GM19238 (cell line): ENCODE measurements at regions not wholly inside any gene's neighbourhood (a gene's known extent, or its start where the extent isn't known, plus 50 kb on each side); places are given as distances from the start of the nearest gene placed in this dataset.
A peak's percentile ranks its signal among the peaks of the same experiment; 100 is the strongest.
"Not testable (repeated sequence)": the region's sequence is repeated elsewhere in the genome, so short reads cannot be mapped to it uniquely, and the experiment has no call there.

Source experiments
- DNase-seq: peaks from one replicate; pipeline ENCODE4 v3.0.0; 2011; ENCODE audit warnings: low spot score; ENCODE audit not compliant: insufficient read length

DNA sequence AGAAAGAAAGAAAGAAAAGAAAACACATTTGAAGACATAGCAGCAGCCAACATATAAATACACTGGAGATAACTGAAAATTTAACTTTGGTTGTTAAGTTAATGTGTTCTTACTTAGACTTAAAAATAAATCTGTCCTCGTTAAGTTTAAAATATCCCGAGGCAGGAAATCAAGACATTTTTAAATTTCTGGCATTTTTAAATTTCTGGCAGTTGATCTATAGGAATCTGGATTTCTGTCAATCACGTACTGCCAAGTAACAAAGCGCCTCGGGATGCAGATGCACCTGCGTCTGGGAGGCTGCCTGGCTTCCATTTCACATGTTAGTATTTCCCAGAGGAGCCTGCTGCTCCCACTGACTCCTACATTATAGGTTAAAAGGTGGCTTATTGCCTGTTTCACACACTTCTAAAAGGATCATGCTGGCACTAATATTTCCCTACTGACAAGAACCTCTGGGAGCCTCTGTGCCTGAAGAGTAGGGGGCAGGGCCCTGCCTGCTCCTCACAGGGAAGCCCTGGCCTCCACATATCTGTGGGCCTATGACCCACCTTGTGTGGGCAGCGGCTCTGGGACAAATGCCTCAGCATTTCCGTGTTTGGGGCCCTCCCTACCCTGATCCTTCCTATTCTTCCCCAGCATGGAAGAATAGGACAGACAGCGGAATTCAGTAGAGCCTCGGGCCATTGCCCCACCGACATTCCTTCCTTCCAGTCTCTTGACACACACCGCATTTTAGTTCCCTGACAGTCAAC is 62.8 kb upstream of the ATP12A start:
- no peak for DNase-seq

- peak; percentile 40 for DNase-seq
These were observed 61.9 kb upstream of the ATP12A start for GRCh38 chr13:24618011-24618955.

- DNase-seq, result no peak
These were observed 60.9 kb upstream of the ATP12A start for GRCh38 chr13:24619282-24619681.

DNA sequence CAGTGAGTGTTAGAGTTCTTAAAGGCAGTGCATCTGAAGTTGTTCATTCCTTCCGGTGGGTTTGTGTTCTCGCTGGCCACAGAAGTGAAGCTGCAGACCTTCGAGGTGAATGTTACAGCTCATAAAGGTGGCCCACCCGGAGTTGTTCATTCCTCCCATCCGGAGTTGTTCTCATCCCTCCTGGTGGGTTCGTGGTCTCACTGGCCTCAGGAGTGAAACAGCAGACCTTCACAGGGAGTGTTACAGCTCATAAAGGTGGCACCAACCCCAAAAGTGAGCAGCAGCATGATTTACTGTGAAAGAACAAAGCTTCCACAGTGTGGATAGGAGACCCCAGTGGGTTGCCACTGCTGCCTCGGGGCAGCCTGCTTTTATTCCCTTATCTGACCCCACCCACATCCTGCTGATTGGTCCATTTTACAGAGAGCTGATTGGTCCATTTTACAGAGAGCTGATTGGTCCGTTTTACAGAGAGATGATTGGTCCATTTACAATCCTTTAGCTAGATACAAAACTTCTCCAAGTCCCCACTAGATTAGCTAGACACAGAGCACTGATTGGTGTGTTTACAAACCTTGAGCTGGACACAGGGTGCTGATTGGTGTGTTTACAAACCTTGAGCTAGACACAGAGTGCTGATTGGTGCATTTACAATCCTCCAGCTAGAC is 57.6 kb upstream of the ATP12A start:
- DNase-seq, result not testable (repeated sequence)

GRCh38 chr13:24623149-24623665 is 57.0 kb upstream of the ATP12A start:
- no peak for DNase-seq

GRCh38 chr13:24624363-24624762 is 55.8 kb upstream of the ATP12A start:
- no peak for DNase-seq

- DNase-seq, result no peak
These were observed 55.4 kb upstream of the ATP12A start for GRCh38 chr13:24624801-24625231.

DNA sequence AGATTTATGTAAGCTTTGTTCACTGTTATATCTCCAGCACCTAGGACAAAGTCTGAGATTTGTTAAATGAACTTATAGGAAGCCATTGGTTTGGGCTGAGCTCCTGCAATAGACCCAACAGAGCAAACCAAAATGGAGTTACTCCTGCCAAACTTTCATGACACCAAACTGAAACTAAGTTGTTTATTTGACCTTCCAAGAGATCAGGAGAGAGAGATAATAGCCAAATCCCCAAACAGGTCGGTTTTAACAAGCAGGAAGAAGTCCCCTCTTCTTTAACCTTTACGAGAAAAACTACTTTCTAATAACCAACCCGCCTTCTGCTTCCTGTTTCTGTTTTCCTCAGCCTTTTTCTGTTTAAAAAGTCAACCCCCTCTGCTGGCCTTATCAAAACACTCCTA is 54.9 kb upstream of the ATP12A start:
- no peak for DNase-seq

DNA sequence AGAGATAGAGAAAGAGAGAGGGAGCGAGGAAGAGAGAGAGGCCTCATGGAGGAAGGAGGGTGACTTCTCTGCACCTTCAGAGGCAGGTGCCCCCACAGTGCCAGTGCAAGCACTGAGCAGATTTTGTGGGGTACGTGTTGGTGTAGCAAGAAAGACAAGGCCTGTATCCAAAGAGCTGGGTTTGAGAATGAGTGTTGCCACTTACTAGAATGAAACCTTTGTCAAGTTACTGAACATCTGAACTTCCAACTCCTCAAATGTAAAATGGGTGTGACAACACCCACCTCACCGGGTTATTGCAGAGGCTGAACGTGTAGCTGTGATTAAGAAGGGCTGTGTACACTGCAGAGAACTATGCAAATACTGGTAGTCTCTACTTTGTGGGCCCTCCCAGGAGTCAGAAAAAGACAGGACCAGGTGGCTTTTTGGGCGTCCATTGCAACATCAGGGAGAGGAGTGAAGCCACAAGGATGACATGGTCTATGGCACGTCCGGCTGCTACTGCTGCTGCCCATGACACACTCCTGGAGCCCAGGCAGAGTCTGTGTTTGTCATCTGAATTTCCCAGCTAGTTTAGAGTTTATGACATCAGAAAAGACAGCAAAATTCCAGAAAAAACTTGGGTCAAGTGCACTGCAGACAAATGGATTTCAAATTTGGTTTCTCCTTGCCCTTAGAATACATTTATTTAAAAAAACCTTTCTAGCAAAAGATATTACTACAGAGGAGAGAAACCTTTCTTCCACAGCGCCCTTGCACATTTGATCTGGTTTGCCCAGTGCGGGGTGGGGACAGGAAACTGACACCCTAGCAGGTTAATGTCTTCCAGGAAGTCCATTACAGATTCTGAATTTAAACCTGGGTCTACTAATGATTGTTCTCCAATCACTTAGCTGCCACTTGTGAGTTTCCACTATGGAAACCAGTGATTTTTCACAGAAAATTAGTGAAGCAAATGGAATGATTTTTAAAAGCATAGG is 54.0 kb upstream of the ATP12A start:
- no peak for DNase-seq

GRCh38 chr13:24627090-24627714 is 53.0 kb upstream of the ATP12A start:
- no peak for DNase-seq

DNA sequence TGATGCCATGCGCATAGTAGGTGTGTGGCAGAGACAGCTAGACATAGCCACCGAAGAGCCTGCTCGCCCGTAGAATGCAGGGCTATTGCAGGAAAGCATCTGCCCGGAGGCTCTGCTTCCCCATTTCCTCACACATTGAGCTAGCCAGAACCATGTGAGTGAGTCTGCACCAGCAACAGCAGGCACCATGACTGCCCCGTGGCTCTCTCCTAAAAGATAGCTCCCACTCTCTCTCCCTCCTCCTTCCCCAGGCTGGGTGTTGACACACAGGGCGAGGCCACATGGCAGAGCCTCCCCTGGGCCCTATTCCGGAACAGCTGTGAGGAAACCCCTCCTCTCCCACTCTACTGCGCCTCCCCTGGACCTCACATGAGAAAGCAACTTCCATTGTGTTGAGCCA is 52.3 kb upstream of the ATP12A start:
- DNase-seq, result no peak

GRCh38 chr13:24629320-24629719 is 50.9 kb upstream of the ATP12A start:
- DNase-seq, result no peak

- no peak for DNase-seq
These were observed 50.1 kb upstream of the ATP12A start for GRCh38 chr13:24630121-24630520.
